B cell (primary cell): ENCODE measurements at regions not wholly inside any gene's neighbourhood (a gene's known extent, or its start where the extent isn't known, plus 50 kb on each side); places are given as distances from the start of the nearest gene placed in this dataset.

Experiments
- EZH2 ChIP-seq: IDR thresholded peaks from 2 replicates; pipeline ENCODE4 v1.6.1; 2012; ENCODE audit warnings: borderline replicate concordance, low read depth, mild to moderate bottlenecking, moderate library complexity, low read length; ENCODE audit not compliant: insufficient read depth, poor library complexity, severe bottlenecking
- TF ChIP-seq, protein P1 (sequence below): fragments of 200-600 bp; IDR thresholded peaks from one replicate; pipeline ENCODE4 v1.8.0; 2022; ENCODE audit warnings: antibody characterized with exemption, mild to moderate bottlenecking

DNA sequence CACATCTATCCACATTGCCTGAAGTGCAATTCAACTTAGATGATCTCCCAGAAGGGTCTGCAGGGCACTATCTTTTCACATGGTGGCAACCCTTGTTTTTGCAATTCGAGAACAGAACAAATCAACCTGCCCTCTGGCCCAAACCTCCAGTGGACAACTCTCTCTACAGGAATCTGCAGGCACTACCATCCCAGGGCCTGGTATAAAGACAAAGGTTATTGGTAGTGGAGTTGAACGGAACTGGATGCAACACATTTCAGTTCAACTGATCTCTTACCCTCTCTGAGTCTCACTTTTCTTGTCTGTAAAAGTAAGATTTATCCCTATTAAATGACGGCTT is 153.2 kb upstream of the EGFLAM start:
- TF ChIP-seq, protein P1, sequence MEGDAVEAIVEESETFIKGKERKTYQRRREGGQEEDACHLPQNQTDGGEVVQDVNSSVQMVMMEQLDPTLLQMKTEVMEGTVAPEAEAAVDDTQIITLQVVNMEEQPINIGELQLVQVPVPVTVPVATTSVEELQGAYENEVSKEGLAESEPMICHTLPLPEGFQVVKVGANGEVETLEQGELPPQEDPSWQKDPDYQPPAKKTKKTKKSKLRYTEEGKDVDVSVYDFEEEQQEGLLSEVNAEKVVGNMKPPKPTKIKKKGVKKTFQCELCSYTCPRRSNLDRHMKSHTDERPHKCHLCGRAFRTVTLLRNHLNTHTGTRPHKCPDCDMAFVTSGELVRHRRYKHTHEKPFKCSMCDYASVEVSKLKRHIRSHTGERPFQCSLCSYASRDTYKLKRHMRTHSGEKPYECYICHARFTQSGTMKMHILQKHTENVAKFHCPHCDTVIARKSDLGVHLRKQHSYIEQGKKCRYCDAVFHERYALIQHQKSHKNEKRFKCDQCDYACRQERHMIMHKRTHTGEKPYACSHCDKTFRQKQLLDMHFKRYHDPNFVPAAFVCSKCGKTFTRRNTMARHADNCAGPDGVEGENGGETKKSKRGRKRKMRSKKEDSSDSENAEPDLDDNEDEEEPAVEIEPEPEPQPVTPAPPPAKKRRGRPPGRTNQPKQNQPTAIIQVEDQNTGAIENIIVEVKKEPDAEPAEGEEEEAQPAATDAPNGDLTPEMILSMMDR, result no peak
- no peak for TF ChIP-seq EZH2
